Heart right ventricle (tissue), 16 donors: ENCODE measurements at regions not wholly inside any gene's neighbourhood (a gene's known extent, or its start where the extent isn't known, plus 50 kb on each side); places are given as distances from the start of the nearest gene placed in this dataset.
A peak's percentile ranks its signal among the peaks of the same experiment; 100 is the strongest.

Experiments
- ATAC-seq, 8 donors: fragments of 200-7000 bp; cut with Tn5 transposase; one replicate each; pipeline ENCODE4 v1.9.1; 2020; ENCODE audit warnings: mild to moderate bottlenecking in 8 of 8, moderate library complexity in 8 of 8, moderate number of reproducible peaks in 1 of 8
- DNase-seq, 2 donors: peaks; one replicate each; pipeline ENCODE4 v3.0.0-alpha.2; 2020
- H3K27ac ChIP-seq, 10 donors: fragments of 200-600 bp; sonication (generic) in 2 of 10; one replicate each; pipeline versions ENCODE4 v1.5.0 to v1.8.0; 2020 to 2022; ENCODE audit warnings: mild to moderate bottlenecking in 3 of 10
- H3K27me3 ChIP-seq, 7 donors: fragments of 200-600 bp; one replicate each; pipeline ENCODE4 v1.8.0; 2021 to 2022; ENCODE audit warnings: mild to moderate bottlenecking in 2 of 7
- H3K36me3 ChIP-seq, 9 donors: fragments of 200-600 bp; sonication (generic) in 1 of 9; one replicate each; pipeline versions ENCODE4 v1.5.0 to v1.8.0; 2020 to 2022; ENCODE audit warnings: mild to moderate bottlenecking in 2 of 9
- H3K4me1 ChIP-seq, 9 donors: fragments of 200-600 bp; sonication (generic) in 1 of 9; one replicate each; pipeline versions ENCODE4 v1.5.0 to v1.8.0; 2020 to 2022; ENCODE audit warnings: mild to moderate bottlenecking in 4 of 9
- H3K4me3 ChIP-seq, 10 donors: fragments of 200-600 bp; sonication (generic) in 2 of 10; one replicate each; pipeline versions ENCODE4 v1.5.0 to v1.8.0; 2020 to 2022; ENCODE audit warnings: mild to moderate bottlenecking in 7 of 10, moderate library complexity in 2 of 10
- H3K9me3 ChIP-seq, 11 donors: fragments of 200-600 bp in 10 of 11; sonication (generic) in 2 of 11; one replicate each; pipeline versions ENCODE4 v1.5.0 to v1.8.0; 2013 to 2022; ENCODE audit warnings: mild to moderate bottlenecking in 2 of 11, control low read depth in 1 of 11, moderate library complexity in 1 of 11
- CTCF ChIP-seq, 9 donors: fragments of 200-600 bp; sonication (generic) in 2 of 9; IDR thresholded peaks; one replicate each; pipeline versions ENCODE4 v1.5.0 to v1.8.0; 2021 to 2022; ENCODE audit warnings: antibody characterized with exemption in 9 of 9, mild to moderate bottlenecking in 5 of 9, moderate library complexity in 1 of 9
- WGBS, 2 donors: extraction: QIAGEN DNeasy Blood & Tissue Kit; methylation state at CpG; one replicate each; pipeline ENCODE4 v1.1.7; 2013; ENCODE audit warnings: inconsistent platforms in 1 of 2; 5-methylcytosine and 5-hydroxymethylcytosine counted together
- intact Hi-C, 10 donors: fragments of 100-400 bp; cut with DNase I; formaldehyde crosslinking; loops; one replicate each; pipeline versions ENCODE4 v1.11.1 to v1.14.2; 2022
- donor health status: Arrhythmogenic right ventricular cardiomyopathy.
- donor health status: ischemic (EF 13 %, LVEDD 7.1; RV severe dilation, severe dysfunction).
- donor health status: healthy with polysubstance abuse.
- donor health status: DM: no; HTN: yes; CAD: no.
- donor health status: DM: no; HTN: no; CAD: no.
- donor health status: ischemic (EF 25% LVEDD 6.9; RV normal size, moderate dysfunction).
- donor health status: ischemic (EF 25% LVEDD 5.7; RV mildly dilated, moderate dysfunction).
- donor health status: healthy.
- donor health status: DM: yes; HTN: yes; CAD: no.
- donor health status: Ischemic cardiomyopathy.
- donor health status: ischemic (EF 35%, LVEDD 5.7; RV mildly dilated, moderate dysfunction).
- donor health status: nonischemic (EF 11% LVEDD 7.7; RV severe dilation, severe dysfunction).
- donor health status: DM: yes; HTN: yes; CAD: no.
- donor health status: PGD.
- donor health status: ischemic (EF 29% LVEDD 5.4; RV normal size, mild dysfunction).
- donor health status: nonischemic (EF 23%, LVEDD 6.1; RV moderate dilation, normal function).

- no peak for TF ChIP-seq CTCF (IDR thresholded peaks at IDR 0.05)
- intact Hi-C loops, result no loop called here
Measured at GRCh38 chr12:39047539-39048262, 142.3 kb upstream of the CPNE8 start.

GRCh38 chr12:39044754-39045153 is 139.4 kb upstream of the CPNE8 start:
- Histone ChIP-seq H3K27ac (no peak overlapping the region), H3K36me3 (no peaks in the 10 kb centered on the region), H3K9me3 (no peaks in the 10 kb centered on the region), H3K4me1 (peaks cover 0 to 19% (median 8%) of the 10 kb centered on the region in 9 donors), H3K4me3 (no peak overlapping the region), H3K27me3 (no peaks in the 10 kb centered on the region)
- intact Hi-C loops, result no loop called here
- ATAC-seq (no peak), DNase-seq (no peak)
- TF ChIP-seq CTCF (IDR thresholded peaks at IDR 0.05), result no peak
- WGBS, 2 donors, result 44 to 45% methylated on average over 3 of the region's 3 CpGs

More at GRCh38 chr12:39047539-39048262, 142.3 kb upstream of the CPNE8 start:
- no peaks in the 10 kb centered on the region for H3K27me3 ChIP-seq
- H3K36me3 ChIP-seq, result no peaks in the 10 kb centered on the region
- 87 to 90% methylated on average over 8 of the region's 8 CpGs for WGBS, 2 donors
- DNase-seq, result no peak
- H3K4me3 ChIP-seq, result no peak overlapping the region
- H3K9me3 ChIP-seq, result no peaks in the 10 kb centered on the region
- peaks cover 0 to 14% (median 8%) of the 10 kb centered on the region in 9 donors for H3K4me1 ChIP-seq
- no peak for ATAC-seq
- no peak overlapping the region for H3K27ac ChIP-seq

GRCh38 chr12:39043424-39043822 is 138.0 kb upstream of the CPNE8 start:
- DNase-seq, result no peak
- 8 to 17% methylated on average over 2 of the region's 2 CpGs for WGBS, 2 donors
- intact Hi-C loops, result no loop called here
- Histone ChIP-seq H3K36me3 (no peaks in the 10 kb centered on the region), H3K27ac (peak overlapping the region in 8 of 10 donors; percentile 3 to 67 (median 42)), H3K4me1 (peaks cover 0 to 19% (median 8%) of the 10 kb centered on the region in 9 donors), H3K27me3 (no peaks in the 10 kb centered on the region), H3K4me3 (no peak overlapping the region), H3K9me3 (no peaks in the 10 kb centered on the region)
- TF ChIP-seq CTCF (IDR thresholded peaks at IDR 0.05), result no peak
- no peak for ATAC-seq

- Histone ChIP-seq H3K27ac (no peak overlapping the region), H3K4me3 (no peak overlapping the region), H3K27me3 (no peaks in the 10 kb centered on the region), H3K36me3 (no peaks in the 10 kb centered on the region), H3K4me1 (peaks cover 0 to 19% (median 8%) of the 10 kb centered on the region in 9 donors), H3K9me3 (no peaks in the 10 kb centered on the region)
- ATAC-seq (no peak), DNase-seq (no peak)
- 77 to 80% methylated on average over 2 of the region's 2 CpGs for WGBS, 2 donors
- no peak for TF ChIP-seq CTCF (IDR thresholded peaks at IDR 0.05)
- intact Hi-C loops, result no loop called here
Measured at GRCh38 chr12:39040275-39040674, 134.9 kb upstream of the CPNE8 start.
